Colonic mucosa (tissue), 4 donors: ENCODE measurements at regions not wholly inside any gene's neighbourhood (a gene's known extent, or its start where the extent isn't known, plus 50 kb on each side); places are given as distances from the start of the nearest gene placed in this dataset.

Experiments
- DNase-seq: peaks from one replicate; pipeline ENCODE4 v3.0.0-alpha.2; 2020
- H3K27ac ChIP-seq: fragments of 200-600 bp; one replicate; pipeline ENCODE4 v1.8.0; 2021
- H3K27me3 ChIP-seq: fragments of 200-600 bp; one replicate; pipeline ENCODE4 v1.8.0; 2021
- H3K36me3 ChIP-seq: fragments of 200-600 bp; one replicate; pipeline ENCODE4 v1.8.0; 2021
- H3K4me1 ChIP-seq: fragments of 200-600 bp; one replicate; pipeline ENCODE4 v1.8.0; 2021; ENCODE audit warnings: mild to moderate bottlenecking
- H3K4me3 ChIP-seq: fragments of 200-600 bp; one replicate; pipeline ENCODE4 v1.8.0; 2021
- H3K9ac ChIP-seq, 2 donors: one replicate each; pipeline ENCODE4 v1.7.0; 2013; ENCODE audit warnings: control low read depth in 2 of 2, low read depth in 2 of 2, low read length in 2 of 2
- H3K9me3 ChIP-seq: fragments of 200-600 bp; one replicate; pipeline ENCODE4 v1.8.0; 2021
- CTCF ChIP-seq: fragments of 200-600 bp; IDR thresholded peaks from one replicate; pipeline ENCODE4 v1.8.0; 2022; ENCODE audit warnings: antibody characterized with exemption, mild to moderate bottlenecking
- intact Hi-C: fragments of 100-400 bp; cut with DNase I; formaldehyde crosslinking; loops from one replicate; pipeline ENCODE4 v1.14.1; 2022
- donor health status: healthy.
- donor health status: DM: no; HTN: no; CAD: no.
- donor health status: DM: no; HTN: no; CAD: no.

GRCh38 chr16:80038566-80038965 lies 438.0 kb upstream of the MAF start:
- H3K9me3 ChIP-seq: no peaks in the 10 kb centered on the region
- intact Hi-C loops: no loop called here
- no peak overlapping the region for H3K9ac ChIP-seq
- H3K27ac ChIP-seq: no peak overlapping the region
- no peak overlapping the region for H3K4me3 ChIP-seq
- DNase-seq: no peak
- no peaks in the 10 kb centered on the region for H3K36me3 ChIP-seq
- H3K4me1 ChIP-seq: no peaks in the 10 kb centered on the region
- no peaks in the 10 kb centered on the region for H3K27me3 ChIP-seq
- no peak for TF ChIP-seq CTCF

- DNase-seq: no peak
- Histone ChIP-seq H3K27ac (no peak overlapping the region), H3K27me3 (no peaks in the 10 kb centered on the region), H3K4me1 (no peaks in the 10 kb centered on the region), H3K4me3 (no peak overlapping the region), H3K36me3 (no peaks in the 10 kb centered on the region), H3K9me3 (no peaks in the 10 kb centered on the region), H3K9ac (no peak overlapping the region)
- TF ChIP-seq CTCF: no peak
- intact Hi-C loops: no loop called here
These were observed 434.6 kb upstream of the MAF start for GRCh38 chr16:80034948-80035663.

- H3K27ac ChIP-seq: no peak overlapping the region
- H3K4me1 ChIP-seq: no peaks in the 10 kb centered on the region
- intact Hi-C loops: no loop called here
- H3K9me3 ChIP-seq: no peaks in the 10 kb centered on the region
- H3K9ac ChIP-seq: no peak overlapping the region
- H3K36me3 ChIP-seq: no peaks in the 10 kb centered on the region
- TF ChIP-seq CTCF: no peak
- no peak for DNase-seq
- H3K27me3 ChIP-seq: no peaks in the 10 kb centered on the region
- H3K4me3 ChIP-seq: no peak overlapping the region
These were observed 433.9 kb upstream of the MAF start for GRCh38 chr16:80034469-80034826.

GRCh38 chr16:80033783-80034468 lies 433.4 kb upstream of the MAF start:
- no peak for TF ChIP-seq CTCF
- no peak for DNase-seq
- intact Hi-C loops: no loop called here
- Histone ChIP-seq H3K4me1 (no peaks in the 10 kb centered on the region), H3K4me3 (no peak overlapping the region), H3K36me3 (no peaks in the 10 kb centered on the region), H3K9me3 (no peaks in the 10 kb centered on the region), H3K27me3 (no peaks in the 10 kb centered on the region), H3K27ac (no peak overlapping the region), H3K9ac (no peak overlapping the region)

- Histone ChIP-seq H3K27me3 (no peaks in the 10 kb centered on the region), H3K4me1 (no peaks in the 10 kb centered on the region), H3K4me3 (no peak overlapping the region), H3K9ac (no peak overlapping the region), H3K9me3 (no peaks in the 10 kb centered on the region), H3K27ac (no peak overlapping the region), H3K36me3 (no peaks in the 10 kb centered on the region)
- intact Hi-C loops: no loop called here
- no peak for DNase-seq
- no peak for TF ChIP-seq CTCF
These were observed 429.4 kb upstream of the MAF start for GRCh38 chr16:80029761-80030481.
